ENCODE measurements at regions not wholly inside any gene's neighbourhood (a gene's known extent, or its start where the extent isn't known, plus 50 kb on each side); places are given as distances from the start of the nearest gene placed in this dataset.

GRCh38 chr6:81130969-81131368 is 621.5 kb downstream of the TENT5A start:
- no peak overlapping the region for H3K4me2 ChIP-seq
- TF ChIP-seq, protein P1, sequence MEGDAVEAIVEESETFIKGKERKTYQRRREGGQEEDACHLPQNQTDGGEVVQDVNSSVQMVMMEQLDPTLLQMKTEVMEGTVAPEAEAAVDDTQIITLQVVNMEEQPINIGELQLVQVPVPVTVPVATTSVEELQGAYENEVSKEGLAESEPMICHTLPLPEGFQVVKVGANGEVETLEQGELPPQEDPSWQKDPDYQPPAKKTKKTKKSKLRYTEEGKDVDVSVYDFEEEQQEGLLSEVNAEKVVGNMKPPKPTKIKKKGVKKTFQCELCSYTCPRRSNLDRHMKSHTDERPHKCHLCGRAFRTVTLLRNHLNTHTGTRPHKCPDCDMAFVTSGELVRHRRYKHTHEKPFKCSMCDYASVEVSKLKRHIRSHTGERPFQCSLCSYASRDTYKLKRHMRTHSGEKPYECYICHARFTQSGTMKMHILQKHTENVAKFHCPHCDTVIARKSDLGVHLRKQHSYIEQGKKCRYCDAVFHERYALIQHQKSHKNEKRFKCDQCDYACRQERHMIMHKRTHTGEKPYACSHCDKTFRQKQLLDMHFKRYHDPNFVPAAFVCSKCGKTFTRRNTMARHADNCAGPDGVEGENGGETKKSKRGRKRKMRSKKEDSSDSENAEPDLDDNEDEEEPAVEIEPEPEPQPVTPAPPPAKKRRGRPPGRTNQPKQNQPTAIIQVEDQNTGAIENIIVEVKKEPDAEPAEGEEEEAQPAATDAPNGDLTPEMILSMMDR (conservative IDR thresholded peaks at IDR 0.05; ENCODE audit: low read depth, low read length): no peak
- H3K27me3 ChIP-seq (ENCODE audit: insufficient read depth, low read depth): no peaks in the 10 kb centered on the region
- no peaks in the 10 kb centered on the region for H4K20me1 ChIP-seq (ENCODE audit: insufficient read depth)
- no peak overlapping the region for H3K27ac ChIP-seq
- no peak overlapping the region for H2AFZ ChIP-seq (ENCODE audit: low read depth)
- no peak overlapping the region for H3K9ac ChIP-seq
- H3K4me1 ChIP-seq (ENCODE audit: low read depth, poor library complexity, severe bottlenecking): no peaks in the 10 kb centered on the region
- no peaks in the 10 kb centered on the region for H3K79me2 ChIP-seq (ENCODE audit: insufficient read depth, low read depth)
- no peak overlapping the region for H3K4me3 ChIP-seq (IDR thresholded peaks at IDR 0.05; ENCODE audit: insufficient read depth, low read depth, low read length)
- no peaks in the 10 kb centered on the region for H3K36me3 ChIP-seq (ENCODE audit: insufficient read depth)

GRCh38 chr6:81130061-81130460 is 622.4 kb downstream of the TENT5A start:
- no peaks in the 10 kb centered on the region for H4K20me1 ChIP-seq (ENCODE audit: insufficient read depth)
- no peak overlapping the region for H2AFZ ChIP-seq (ENCODE audit: low read depth)
- no peaks in the 10 kb centered on the region for H3K4me1 ChIP-seq (ENCODE audit: low read depth, poor library complexity, severe bottlenecking)
- no peak overlapping the region for H3K27ac ChIP-seq
- no peak overlapping the region for H3K4me3 ChIP-seq (IDR thresholded peaks at IDR 0.05; ENCODE audit: insufficient read depth, low read depth, low read length)
- no peak overlapping the region for H3K4me2 ChIP-seq
- H3K27me3 ChIP-seq (ENCODE audit: insufficient read depth, low read depth): no peaks in the 10 kb centered on the region
- H3K9ac ChIP-seq: no peak overlapping the region
- TF ChIP-seq, protein P1 (conservative IDR thresholded peaks at IDR 0.05; ENCODE audit: low read depth, low read length): no peak
- no peaks in the 10 kb centered on the region for H3K36me3 ChIP-seq (ENCODE audit: insufficient read depth)
- H3K79me2 ChIP-seq (ENCODE audit: insufficient read depth, low read depth): no peaks in the 10 kb centered on the region

DNA sequence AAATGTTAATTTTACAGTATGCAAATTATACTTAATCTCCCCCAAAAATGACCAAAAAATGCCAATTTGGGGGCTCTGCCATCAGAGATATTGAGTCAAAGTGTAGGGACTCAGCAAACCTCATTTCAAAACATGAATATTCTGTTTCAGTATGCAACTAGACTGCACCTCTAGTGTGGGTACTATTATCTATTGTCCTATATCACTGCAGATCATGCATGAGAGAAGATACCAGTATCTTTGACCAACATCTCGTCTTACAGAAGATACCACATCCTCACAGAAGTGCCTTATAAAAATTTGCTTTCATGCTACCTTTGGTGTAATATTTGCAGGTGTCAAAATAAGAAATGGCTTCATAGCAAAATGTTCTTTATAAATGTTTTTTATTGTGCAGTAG is 623.8 kb downstream of the TENT5A start:
- TF ChIP-seq, protein P1 (conservative IDR thresholded peaks at IDR 0.05; ENCODE audit: low read depth, low read length): no peak
- no peaks in the 10 kb centered on the region for H4K20me1 ChIP-seq (ENCODE audit: insufficient read depth)
- no peak overlapping the region for H3K4me2 ChIP-seq

GRCh38 chr6:81126150-81126549 is 626.3 kb downstream of the TENT5A start:
- Histone ChIP-seq H3K36me3 (ENCODE audit: insufficient read depth) (no peaks in the 10 kb centered on the region), H4K20me1 (ENCODE audit: insufficient read depth) (no peaks in the 10 kb centered on the region), H2AFZ (ENCODE audit: low read depth) (no peak overlapping the region), H3K4me1 (ENCODE audit: low read depth, poor library complexity, severe bottlenecking) (no peaks in the 10 kb centered on the region), H3K27me3 (ENCODE audit: insufficient read depth, low read depth) (no peaks in the 10 kb centered on the region), H3K79me2 (ENCODE audit: insufficient read depth, low read depth) (no peaks in the 10 kb centered on the region), H3K9ac (no peak overlapping the region), H3K4me2 (no peak overlapping the region), H3K4me3 (IDR thresholded peaks at IDR 0.05; ENCODE audit: insufficient read depth, low read depth, low read length) (no peak overlapping the region), H3K27ac (no peak overlapping the region)
- TF ChIP-seq, protein P1 (conservative IDR thresholded peaks at IDR 0.05; ENCODE audit: low read depth, low read length): no peak

More for the DNA sequence above, 623.8 kb downstream of the TENT5A start:
- Histone ChIP-seq H3K36me3 (ENCODE audit: insufficient read depth) (no peaks in the 10 kb centered on the region), H3K79me2 (ENCODE audit: insufficient read depth, low read depth) (no peaks in the 10 kb centered on the region), H3K27me3 (ENCODE audit: insufficient read depth, low read depth) (no peaks in the 10 kb centered on the region), H3K4me1 (ENCODE audit: low read depth, poor library complexity, severe bottlenecking) (no peaks in the 10 kb centered on the region), H3K9ac (no peak overlapping the region), H2AFZ (ENCODE audit: low read depth) (no peak overlapping the region), H3K4me3 (IDR thresholded peaks at IDR 0.05; ENCODE audit: insufficient read depth, low read depth, low read length) (no peak overlapping the region), H3K27ac (no peak overlapping the region)
